Cardiac muscle cell (in vitro differentiated cells and primary cell): ENCODE measurements at regions not wholly inside any gene's neighbourhood (a gene's known extent, or its start where the extent isn't known, plus 50 kb on each side); places are given as distances from the start of the nearest gene placed in this dataset.

Experiments
- DNase-seq, 2 donors: peaks; one replicate each; pipeline versions ENCODE4 v3.0.0 to v3.0.0-alpha.2; 2010 to 2017; ENCODE audit warnings: low read depth in 1 of 2, low spot score in 1 of 2
- H3K27ac ChIP-seq: fragments of 200-600 bp; sonication (generic); 2 replicates; pipeline ENCODE4 v1.5.1; 2016
- H3K27me3 ChIP-seq: fragments of 200-600 bp; sonication (generic); 2 replicates; pipeline ENCODE4 v1.6.0; 2016; ENCODE audit warnings: control low read depth
- H3K36me3 ChIP-seq: fragments of 200-600 bp; sonication (generic); 2 replicates; pipeline ENCODE4 v1.5.1; 2016; ENCODE audit warnings: control low read depth
- H3K4me1 ChIP-seq: fragments of 200-600 bp; sonication (generic); 2 replicates; pipeline ENCODE4 v1.8.1; 2017; ENCODE audit warnings: low read depth, mild to moderate bottlenecking, mixed run types
- H3K4me3 ChIP-seq: fragments of 200-600 bp; sonication (generic); 2 replicates; pipeline ENCODE4 v1.5.1; 2016; ENCODE audit warnings: mild to moderate bottlenecking
- H3K9me3 ChIP-seq: fragments of 200-600 bp; sonication (generic); 2 replicates; pipeline ENCODE4 v1.5.1; 2017; ENCODE audit warnings: low read depth, mild to moderate bottlenecking, control low read depth
- TF ChIP-seq, protein P1 (sequence below): IDR thresholded peaks from 2 replicates; pipeline ENCODE4 v1.5.1; 2012; ENCODE audit warnings: low read depth, mild to moderate bottlenecking, low read length

- no peaks in the 10 kb centered on the region for H3K36me3 ChIP-seq
- peak in 1 of 2 donors; percentile 98 for DNase-seq
- H3K27me3 ChIP-seq: no peaks in the 10 kb centered on the region
- H3K27ac ChIP-seq: no peak overlapping the region
- TF ChIP-seq, protein P1, sequence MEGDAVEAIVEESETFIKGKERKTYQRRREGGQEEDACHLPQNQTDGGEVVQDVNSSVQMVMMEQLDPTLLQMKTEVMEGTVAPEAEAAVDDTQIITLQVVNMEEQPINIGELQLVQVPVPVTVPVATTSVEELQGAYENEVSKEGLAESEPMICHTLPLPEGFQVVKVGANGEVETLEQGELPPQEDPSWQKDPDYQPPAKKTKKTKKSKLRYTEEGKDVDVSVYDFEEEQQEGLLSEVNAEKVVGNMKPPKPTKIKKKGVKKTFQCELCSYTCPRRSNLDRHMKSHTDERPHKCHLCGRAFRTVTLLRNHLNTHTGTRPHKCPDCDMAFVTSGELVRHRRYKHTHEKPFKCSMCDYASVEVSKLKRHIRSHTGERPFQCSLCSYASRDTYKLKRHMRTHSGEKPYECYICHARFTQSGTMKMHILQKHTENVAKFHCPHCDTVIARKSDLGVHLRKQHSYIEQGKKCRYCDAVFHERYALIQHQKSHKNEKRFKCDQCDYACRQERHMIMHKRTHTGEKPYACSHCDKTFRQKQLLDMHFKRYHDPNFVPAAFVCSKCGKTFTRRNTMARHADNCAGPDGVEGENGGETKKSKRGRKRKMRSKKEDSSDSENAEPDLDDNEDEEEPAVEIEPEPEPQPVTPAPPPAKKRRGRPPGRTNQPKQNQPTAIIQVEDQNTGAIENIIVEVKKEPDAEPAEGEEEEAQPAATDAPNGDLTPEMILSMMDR: no peak
- H3K4me1 ChIP-seq: no peaks in the 10 kb centered on the region
- no peak overlapping the region for H3K4me3 ChIP-seq
- no peaks in the 10 kb centered on the region for H3K9me3 ChIP-seq
Observed at GRCh38 chr5:83844449-83845068, 123.9 kb upstream of the HAPLN1 start.

GRCh38 chr5:83839788-83840187 is 119.1 kb upstream of the HAPLN1 start:
- Histone ChIP-seq H3K27ac (no peak overlapping the region), H3K9me3 (no peaks in the 10 kb centered on the region), H3K4me3 (no peak overlapping the region), H3K4me1 (no peaks in the 10 kb centered on the region), H3K36me3 (no peaks in the 10 kb centered on the region), H3K27me3 (no peaks in the 10 kb centered on the region)
- TF ChIP-seq, protein P1: no peak
- no peak for DNase-seq

GRCh38 chr5:83839256-83839655 is 118.6 kb upstream of the HAPLN1 start:
- Histone ChIP-seq H3K27ac (no peak overlapping the region), H3K9me3 (no peaks in the 10 kb centered on the region), H3K4me3 (no peak overlapping the region), H3K4me1 (no peaks in the 10 kb centered on the region), H3K36me3 (no peaks in the 10 kb centered on the region), H3K27me3 (no peaks in the 10 kb centered on the region)
- no peak for DNase-seq
- TF ChIP-seq, protein P1: no peak

DNA sequence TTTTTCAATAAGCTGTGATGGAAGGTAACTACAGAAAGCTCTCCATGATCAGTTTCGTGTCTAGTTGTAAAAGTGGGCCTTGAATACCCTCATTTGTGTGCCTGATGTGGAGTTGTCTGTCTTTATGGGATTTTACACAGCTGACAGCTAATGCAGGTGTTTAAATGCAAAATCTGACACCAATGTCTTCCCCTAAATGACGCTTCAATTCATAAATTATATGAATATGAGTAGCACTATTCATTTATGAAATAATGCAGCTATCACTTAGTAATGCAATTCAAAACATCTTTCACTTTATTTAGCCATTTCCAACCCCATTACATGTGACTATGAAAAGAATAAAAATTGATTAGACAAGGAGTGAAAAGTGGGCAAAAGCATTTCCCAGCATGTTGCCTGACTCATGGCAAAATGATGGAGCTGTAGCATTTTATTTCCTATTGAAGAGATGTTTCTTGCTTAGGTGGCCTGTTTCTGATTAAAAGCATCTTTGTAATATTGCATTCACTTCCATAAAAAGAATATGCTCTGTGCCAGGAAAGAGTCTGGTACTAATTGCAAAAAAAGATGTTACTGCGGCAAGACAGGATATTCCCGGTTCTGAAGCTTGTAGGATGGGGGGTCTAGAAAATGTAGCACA is 116.7 kb upstream of the HAPLN1 start:
- Histone ChIP-seq H3K27me3 (no peaks in the 10 kb centered on the region), H3K9me3 (no peaks in the 10 kb centered on the region), H3K36me3 (no peaks in the 10 kb centered on the region), H3K27ac (no peak overlapping the region), H3K4me3 (no peak overlapping the region), H3K4me1 (no peaks in the 10 kb centered on the region)
- TF ChIP-seq, protein P1: no peak
- DNase-seq: no peak

- TF ChIP-seq, protein P1: no peak
Observed at GRCh38 chr5:83834306-83834705, 113.7 kb upstream of the HAPLN1 start.

More at GRCh38 chr5:83834306-83834705, 113.7 kb upstream of the HAPLN1 start:
- DNase-seq: no peak
- H3K4me3 ChIP-seq: no peak overlapping the region
- H3K4me1 ChIP-seq: no peaks in the 10 kb centered on the region
- no peaks in the 10 kb centered on the region for H3K9me3 ChIP-seq
- H3K27me3 ChIP-seq: no peaks in the 10 kb centered on the region
- H3K36me3 ChIP-seq: no peaks in the 10 kb centered on the region
- H3K27ac ChIP-seq: no peak overlapping the region
